Suprapubic skin (tissue), 4 donors: ENCODE measurements at regions not wholly inside any gene's neighbourhood (a gene's known extent, or its start where the extent isn't known, plus 50 kb on each side); places are given as distances from the start of the nearest gene placed in this dataset.

Experiments used
- DNase-seq, 2 donors: peaks; one replicate each; pipeline ENCODE4 v3.0.0-alpha.2; 2019; ENCODE audit warnings: low spot score in 2 of 2
- H3K27ac ChIP-seq: fragments of 200-600 bp; sonication (generic); one replicate; pipeline ENCODE4 v1.5.1; 2019
- H3K27me3 ChIP-seq: fragments of 200-600 bp; sonication (generic); one replicate; pipeline ENCODE4 v1.5.1; 2019
- H3K36me3 ChIP-seq: fragments of 200-600 bp; sonication (generic); one replicate; pipeline ENCODE4 v1.5.1; 2019
- H3K4me1 ChIP-seq: fragments of 200-600 bp; sonication (generic); one replicate; pipeline ENCODE4 v1.5.1; 2019
- H3K4me3 ChIP-seq: fragments of 200-600 bp; sonication (generic); one replicate; pipeline ENCODE4 v1.5.1; 2019; ENCODE audit warnings: mild to moderate bottlenecking
- H3K9me3 ChIP-seq: fragments of 200-600 bp; sonication (generic); one replicate; pipeline ENCODE4 v1.5.1; 2019
- EP300 ChIP-seq: sonication (generic); formaldehyde crosslinking; IDR thresholded peaks from one replicate; pipeline ENCODE4 v1.6.1; 2017; ENCODE audit warnings: antibody characterized with exemption
- POLR2A ChIP-seq, 2 donors: fragments of 450-650 bp; IDR thresholded peaks; one replicate each; pipeline ENCODE4 v1.6.1; 2017; ENCODE audit warnings: antibody characterized with exemption in 2 of 2, mild to moderate bottlenecking in 2 of 2, moderate library complexity in 2 of 2
- POLR2AphosphoS5 ChIP-seq, 3 donors: sonication (generic); formaldehyde crosslinking; IDR thresholded peaks; one replicate each; pipeline ENCODE4 v1.6.1; 2017; ENCODE audit warnings: antibody characterized with exemption in 3 of 3
- WGBS: methylation state at CpG from one replicate; pipeline ENCODE4 v1.1.5; 2018; 5-methylcytosine and 5-hydroxymethylcytosine counted together
- TF ChIP-seq, protein P1 (sequence below), 2 donors: fragments of 200-600 bp in 1 of 2; fragments of 450-650 bp in 1 of 2; sonication (generic) in 1 of 2; IDR thresholded peaks; one replicate each; pipeline ENCODE4 v1.5.1; 2016 to 2019; ENCODE audit warnings: antibody characterized with exemption in 2 of 2, mild to moderate bottlenecking in 1 of 2, moderate library complexity in 1 of 2

DNA sequence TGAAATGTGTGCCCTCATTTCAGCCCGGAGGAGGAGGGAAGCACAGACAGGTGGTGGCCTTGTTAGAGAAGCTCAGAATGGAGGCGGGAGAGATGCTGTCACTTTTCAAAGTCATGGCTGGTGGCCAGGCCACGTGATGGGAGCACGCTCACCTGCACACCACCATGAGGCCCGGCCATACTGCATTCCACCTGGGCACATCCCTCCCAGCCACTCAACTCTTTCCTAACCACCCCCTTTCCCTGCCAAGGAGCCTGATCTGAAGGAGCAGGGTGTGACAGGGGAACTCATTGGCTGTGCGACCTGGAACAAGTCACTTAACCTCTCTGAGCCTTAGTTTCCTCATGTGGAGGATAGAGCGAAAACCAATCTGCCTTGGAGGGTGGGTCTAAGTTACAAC is 364.5 kb downstream of the CTTN start:
- TF ChIP-seq, protein P1, sequence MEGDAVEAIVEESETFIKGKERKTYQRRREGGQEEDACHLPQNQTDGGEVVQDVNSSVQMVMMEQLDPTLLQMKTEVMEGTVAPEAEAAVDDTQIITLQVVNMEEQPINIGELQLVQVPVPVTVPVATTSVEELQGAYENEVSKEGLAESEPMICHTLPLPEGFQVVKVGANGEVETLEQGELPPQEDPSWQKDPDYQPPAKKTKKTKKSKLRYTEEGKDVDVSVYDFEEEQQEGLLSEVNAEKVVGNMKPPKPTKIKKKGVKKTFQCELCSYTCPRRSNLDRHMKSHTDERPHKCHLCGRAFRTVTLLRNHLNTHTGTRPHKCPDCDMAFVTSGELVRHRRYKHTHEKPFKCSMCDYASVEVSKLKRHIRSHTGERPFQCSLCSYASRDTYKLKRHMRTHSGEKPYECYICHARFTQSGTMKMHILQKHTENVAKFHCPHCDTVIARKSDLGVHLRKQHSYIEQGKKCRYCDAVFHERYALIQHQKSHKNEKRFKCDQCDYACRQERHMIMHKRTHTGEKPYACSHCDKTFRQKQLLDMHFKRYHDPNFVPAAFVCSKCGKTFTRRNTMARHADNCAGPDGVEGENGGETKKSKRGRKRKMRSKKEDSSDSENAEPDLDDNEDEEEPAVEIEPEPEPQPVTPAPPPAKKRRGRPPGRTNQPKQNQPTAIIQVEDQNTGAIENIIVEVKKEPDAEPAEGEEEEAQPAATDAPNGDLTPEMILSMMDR (IDR thresholded peaks at IDR 0.05) = no peak
- TF ChIP-seq POLR2A (IDR thresholded peaks at IDR 0.05) (no peak), EP300 (no peak), POLR2AphosphoS5 (IDR thresholded peaks at IDR 0.05) (no peak)
- no peaks in the 10 kb centered on the region for H3K4me1 ChIP-seq
- H3K9me3 ChIP-seq = no peaks in the 10 kb centered on the region
- H3K27me3 ChIP-seq = peaks cover 3% of the 10 kb centered on the region
- H3K27ac ChIP-seq = no peak overlapping the region
- H3K36me3 ChIP-seq = no peaks in the 10 kb centered on the region
- WGBS = 80% methylated on average over 5 of the region's 7 CpGs
- no peak for DNase-seq
- H3K4me3 ChIP-seq = no peak overlapping the region

GRCh38 chr11:70763606-70764005 is 365.3 kb downstream of the CTTN start:
- no peak for DNase-seq
- Histone ChIP-seq H3K4me3 (no peak overlapping the region), H3K4me1 (no peaks in the 10 kb centered on the region), H3K9me3 (no peaks in the 10 kb centered on the region), H3K27me3 (peaks cover under 1% of the 10 kb centered on the region), H3K36me3 (no peaks in the 10 kb centered on the region), H3K27ac (no peak overlapping the region)
- TF ChIP-seq POLR2AphosphoS5 (IDR thresholded peaks at IDR 0.05) = no peak
- WGBS = 54% methylated on average over 3 of the region's 3 CpGs

DNA sequence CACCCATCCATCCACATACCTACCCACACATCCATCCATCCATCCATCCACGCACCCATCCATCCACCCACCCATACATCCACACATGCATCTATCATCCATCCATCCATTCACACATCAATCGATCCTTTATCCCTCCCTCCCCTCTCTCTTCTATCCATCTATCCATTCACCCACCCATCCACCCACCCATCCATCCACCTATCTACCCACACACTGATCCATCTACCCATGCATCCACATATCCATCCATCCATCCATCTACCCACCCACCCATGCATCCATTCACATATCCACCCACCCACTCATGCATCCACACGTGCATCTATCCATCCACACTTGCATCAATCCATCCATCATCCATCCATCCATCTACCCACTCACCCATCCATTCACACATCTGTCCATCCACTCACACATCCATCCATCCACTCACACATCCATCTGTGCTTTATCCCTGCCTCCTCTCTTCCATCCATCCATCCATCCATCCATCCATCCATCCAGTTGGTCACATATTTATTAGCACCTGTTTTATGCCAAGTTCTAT is 366.1 kb downstream of the CTTN start:
- WGBS = 88% methylated on average over 3 of the region's 3 CpGs
- TF ChIP-seq POLR2A (IDR thresholded peaks at IDR 0.05) (no peak), EP300 (no peak), POLR2AphosphoS5 (IDR thresholded peaks at IDR 0.05) (no peak)
- TF ChIP-seq, protein P1 (IDR thresholded peaks at IDR 0.05) = no peak
- H3K27ac ChIP-seq = no peak overlapping the region

GRCh38 chr11:70766901-70767300 is 368.6 kb downstream of the CTTN start:
- TF ChIP-seq, protein P1 (IDR thresholded peaks at IDR 0.05) = no peak
- no peak for TF ChIP-seq POLR2A (IDR thresholded peaks at IDR 0.05)
- no peak for TF ChIP-seq EP300
- no peak for TF ChIP-seq POLR2AphosphoS5 (IDR thresholded peaks at IDR 0.05)
- H3K27ac ChIP-seq = no peak overlapping the region
- WGBS = 95% methylated on average over 8 of the region's 8 CpGs

More for the DNA sequence above, 366.1 kb downstream of the CTTN start:
- Histone ChIP-seq H3K9me3 (no peaks in the 10 kb centered on the region), H3K4me3 (no peak overlapping the region), H3K36me3 (no peaks in the 10 kb centered on the region), H3K4me1 (no peaks in the 10 kb centered on the region), H3K27me3 (no peaks in the 10 kb centered on the region)
- no peak for DNase-seq

DNA sequence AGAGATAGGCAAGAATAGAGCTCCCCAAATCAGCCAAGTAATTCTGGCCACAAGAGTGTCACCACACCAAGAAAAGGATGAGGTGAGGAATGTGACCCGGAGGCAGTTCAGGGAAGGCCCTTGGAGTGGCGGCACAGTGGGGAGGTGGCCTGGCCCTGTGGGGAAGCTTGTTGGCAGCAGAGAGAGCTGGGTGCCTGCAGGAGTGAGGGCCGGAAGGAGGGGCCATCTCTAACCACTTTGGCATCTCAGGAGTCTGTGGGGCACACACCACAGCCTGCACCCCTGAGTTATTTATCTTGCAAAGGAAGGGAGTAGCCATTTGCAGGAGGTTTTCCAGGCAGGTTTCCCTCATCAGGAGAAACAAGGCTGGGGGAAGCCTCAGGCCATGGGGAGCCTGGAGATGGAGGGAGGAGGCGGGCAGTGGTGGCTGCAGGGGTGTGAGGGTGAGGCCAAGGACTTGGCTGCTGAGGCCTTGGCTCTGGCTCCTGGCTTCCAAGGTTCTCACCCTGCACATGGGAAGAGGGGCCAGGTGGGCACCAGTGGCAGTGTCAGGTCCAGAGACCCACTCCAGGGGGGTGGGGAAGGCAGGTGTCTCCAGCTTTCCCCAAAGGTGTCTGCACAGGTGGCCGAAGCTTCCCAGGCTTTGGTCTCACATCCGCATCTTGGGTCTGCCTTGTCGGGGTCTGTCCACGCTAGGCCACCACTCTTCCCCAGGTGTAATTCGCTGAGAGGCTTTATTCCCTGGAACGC is 370.2 kb downstream of the CTTN start:
- H3K27ac ChIP-seq = no peak overlapping the region
- H3K9me3 ChIP-seq = no peaks in the 10 kb centered on the region
- H3K27me3 ChIP-seq = no peaks in the 10 kb centered on the region
- no peak overlapping the region for H3K4me3 ChIP-seq
- no peak for TF ChIP-seq POLR2A (IDR thresholded peaks at IDR 0.05)
- TF ChIP-seq, protein P1 (IDR thresholded peaks at IDR 0.05) = no peak
- TF ChIP-seq POLR2AphosphoS5 (IDR thresholded peaks at IDR 0.05) = no peak
- TF ChIP-seq EP300 = no peak
- H3K4me1 ChIP-seq = no peaks in the 10 kb centered on the region
- WGBS = 89% methylated on average over 4 of the region's 10 CpGs
- DNase-seq = no peak
- H3K36me3 ChIP-seq = no peaks in the 10 kb centered on the region

More at GRCh38 chr11:70766901-70767300, 368.6 kb downstream of the CTTN start:
- Histone ChIP-seq H3K36me3 (no peaks in the 10 kb centered on the region), H3K4me3 (no peak overlapping the region), H3K4me1 (no peaks in the 10 kb centered on the region), H3K27me3 (no peaks in the 10 kb centered on the region), H3K9me3 (no peaks in the 10 kb centered on the region)
- no peak for DNase-seq
